GM12878 (cell line): ENCODE measurements at regions not wholly inside any gene's neighbourhood (a gene's known extent, or its start where the extent isn't known, plus 50 kb on each side); places are given as distances from the start of the nearest gene placed in this dataset.

Experiments
- ATAC-seq: fragments of 200-7000 bp; cut with Tn5 transposase; 3 replicates; pipeline ENCODE4 v1.9.1; 2020; ENCODE audit warnings: mild to moderate bottlenecking, moderate library complexity
- BruUV-seq: library from RNA; stranded (reverse); fragments of 400-500 nt; replicated peaks from 2 replicates; lab custom pipeline; 2021; lab: Mats Ljungman, UMichigan
- CTCF ChIA-PET: fragments of 300-600 bp; sonication (Branson Sonifier 250); formaldehyde crosslinking; extraction: SDS; loops from one replicate; lab custom pipeline; 2021; ENCODE audit warnings: inconsistent platforms; lab: Yijun Ruan, JAX
- POLR2A ChIA-PET: fragments of 350-600 bp; formaldehyde crosslinking; extraction: SDS; loops from one replicate; lab custom pipeline; 2021; ENCODE audit warnings: inconsistent platforms; lab: Charles Lee
- RAD21 ChIA-PET: fragments of 300-600 bp; sonication (Branson Sonifier 250); formaldehyde crosslinking; loops from one replicate; lab custom pipeline; 2023; ENCODE audit warnings: antibody characterized with exemption; ENCODE audit not compliant: unreplicated experiment; lab: Charles Lee
- SMC1A ChIA-PET: fragments of 300-600 bp; sonication (Branson Sonifier 250); formaldehyde crosslinking; loops from one replicate; lab custom pipeline; 2023; ENCODE audit not compliant: unreplicated experiment, uncharacterized antibody; lab: Charles Lee
- DNase-seq: peaks from one replicate; pipeline ENCODE4 v3.0.0-alpha.2; 2011; ENCODE audit warnings: low read depth, low spot score
- FAIRE-seq: peaks from 3 replicates; lab custom pipeline; 2011; peaks lifted over from hg19 to GRCh38; lab: Jason Lieb, UNC
- H2AFZ ChIP-seq: 2 replicates; pipeline ENCODE4 v1.6.0; 2011; ENCODE audit warnings: low read depth, low read length, control low read depth; ENCODE audit not compliant: control insufficient read depth
- H3K27ac ChIP-seq: 2 replicates; pipeline ENCODE4 v1.5.1; 2011; ENCODE audit warnings: control low read depth; ENCODE audit not compliant: control insufficient read depth, insufficient read depth
- H3K27me3 ChIP-seq, 2 experiments: replicated peaks in 1 of 2; 2 replicates each; pipeline versions ENCODE4 v1.6.0 to v1.6.1; 2011; ENCODE audit warnings: low read length in 1 of 2; ENCODE audit not compliant: control insufficient read depth in 2 of 2, insufficient read depth in 2 of 2
- H3K36me3 ChIP-seq, 2 experiments: 2 replicates each; pipeline ENCODE4 v1.5.1; 2011; ENCODE audit warnings: low read length in 1 of 2; ENCODE audit not compliant: control insufficient read depth in 2 of 2, insufficient read depth in 2 of 2
- H3K4me1 ChIP-seq: 2 replicates; pipeline ENCODE4 v1.6.1; 2011; ENCODE audit warnings: mild to moderate bottlenecking, low read length, moderate library complexity, mixed read lengths; ENCODE audit not compliant: control insufficient read depth, insufficient read depth
- H3K4me2 ChIP-seq: 2 replicates; pipeline ENCODE4 v1.6.0; 2011; ENCODE audit warnings: control low read depth; ENCODE audit not compliant: control insufficient read depth, insufficient read depth
- H3K4me3 ChIP-seq: fragments of 200-600 bp; sonication (generic); 2 replicates; pipeline ENCODE4 v1.5.1; 2016
- H3K79me2 ChIP-seq: 2 replicates; pipeline ENCODE4 v1.6.0; 2011; ENCODE audit warnings: low read length; ENCODE audit not compliant: control insufficient read depth, insufficient read depth
- H3K9ac ChIP-seq: 2 replicates; pipeline ENCODE4 v1.8.0; 2011; ENCODE audit warnings: low read length, control low read depth, mixed read lengths; ENCODE audit not compliant: control insufficient read depth, insufficient read depth
- H3K9me3 ChIP-seq: replicated peaks from 3 replicates; pipeline ENCODE4 v1.5.1; 2011; ENCODE audit warnings: mild to moderate bottlenecking, low read length; ENCODE audit not compliant: control insufficient read depth, insufficient read depth
- H4K20me1 ChIP-seq: 2 replicates; pipeline ENCODE4 v1.6.0; 2011; ENCODE audit not compliant: control insufficient read depth, insufficient read depth
- HCFC1 ChIP-seq: fragments of 150-350 bp; IDR thresholded peaks from 2 replicates; pipeline ENCODE4 v1.6.1; 2014; ENCODE audit warnings: low read length
- IKZF1 ChIP-seq: fragments of 450-650 bp; conservative IDR thresholded peaks from 2 replicates; pipeline ENCODE4 v1.6.1; 2017; ENCODE audit warnings: antibody characterized with exemption, mild to moderate bottlenecking
- NFXL1 ChIP-seq: fragments of 450-650 bp; IDR thresholded peaks from 2 replicates; pipeline ENCODE4 v1.6.1; 2017; ENCODE audit warnings: antibody characterized with exemption, mild to moderate bottlenecking, borderline replicate concordance
- NR2C2 ChIP-seq: IDR thresholded peaks from 2 replicates; pipeline ENCODE4 v1.6.1; 2011; ENCODE audit warnings: borderline replicate concordance, low read depth; ENCODE audit not compliant: control insufficient read depth, insufficient read length
- PAX5 ChIP-seq: IDR thresholded peaks from 2 replicates; pipeline ENCODE4 v1.6.1; 2011; ENCODE audit warnings: low read depth, low read length, borderline replicate concordance
- YY1 ChIP-seq: IDR thresholded peaks from 2 replicates; pipeline ENCODE4 v1.6.1; 2011; ENCODE audit warnings: low read depth, mild to moderate bottlenecking, low read length
- WGBS: methylation state at CpG from one replicate; pipeline ENCODE4 v1.1.6; 2016; ENCODE audit warnings: low lambda C conversion rate; ENCODE audit not compliant: insufficient replicate concordance, insufficient coverage; ENCODE audit errors: missing lambda C conversion rate; 5-methylcytosine and 5-hydroxymethylcytosine counted together
- in situ Hi-C: fragments of 300-500 bp; cut with MboI; formaldehyde crosslinking; loops from 9 replicates; pipeline ENCODE4 v1.14.3; 2018; ENCODE audit warnings: mixed read lengths
- intact Hi-C: fragments of 100-400 bp; cut with micrococcal nuclease; formaldehyde crosslinking; loops from one replicate; pipeline ENCODE4 v1.14.2; 2022; ENCODE audit not compliant: unreplicated experiment
- TF ChIP-seq, protein P1 (sequence below): fragments of 450-650 bp; IDR thresholded peaks from 2 replicates; pipeline ENCODE4 v1.6.1; 2017; ENCODE audit warnings: borderline replicate concordance

DNA sequence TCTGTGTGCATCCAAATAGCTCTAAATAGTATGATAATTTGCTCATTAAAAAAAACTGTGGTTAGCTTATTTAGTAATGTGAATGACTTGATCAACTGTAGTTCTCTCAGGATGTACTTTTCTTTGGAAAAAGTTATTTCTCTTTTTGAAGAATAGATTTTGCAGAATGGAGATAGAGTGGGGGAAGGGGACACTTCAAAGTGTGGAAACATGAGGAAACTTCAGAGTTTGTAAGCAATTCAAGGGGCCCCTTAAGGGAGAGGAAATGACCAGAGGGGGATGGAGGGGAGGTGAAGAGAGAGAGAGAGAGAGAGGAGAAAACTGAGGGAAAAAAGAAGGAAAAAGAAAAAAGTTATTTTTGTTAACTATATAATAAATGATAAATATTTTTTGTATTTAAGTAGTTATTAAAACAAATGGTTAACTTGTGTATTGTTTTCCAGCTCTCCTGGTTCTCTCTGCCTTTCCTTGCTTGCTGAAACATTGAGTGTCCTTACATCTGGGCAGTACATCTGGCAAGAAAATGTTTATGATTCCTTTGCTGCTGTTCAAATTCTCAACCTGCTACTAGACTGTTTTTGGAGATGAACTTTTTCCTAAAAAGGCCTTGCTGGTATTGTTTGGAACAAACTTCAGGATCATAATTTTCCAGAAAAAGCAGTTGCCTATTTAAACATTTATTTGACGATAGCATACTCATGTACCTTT is 497.5 kb upstream of the CITED2 start:
- FAIRE-seq (no peak), DNase-seq (no peak), ATAC-seq (no peak)
- Histone ChIP-seq H3K4me2 (no peak overlapping the region), H2AFZ (no peak overlapping the region), H3K36me3 (no peaks in the 10 kb centered on the region), H3K79me2 (no peaks in the 10 kb centered on the region), H3K9me3 (no peaks in the 10 kb centered on the region), H3K4me1 (no peaks in the 10 kb centered on the region), H3K27ac (no peak overlapping the region), H3K4me3 (no peak overlapping the region), H3K9ac (no peak overlapping the region), H4K20me1 (no peaks in the 10 kb centered on the region), H3K27me3 (no peaks in the 10 kb centered on the region)
- WGBS: 64% methylated on average over 1 of the region's 1 CpG
- TF ChIP-seq, protein P1, sequence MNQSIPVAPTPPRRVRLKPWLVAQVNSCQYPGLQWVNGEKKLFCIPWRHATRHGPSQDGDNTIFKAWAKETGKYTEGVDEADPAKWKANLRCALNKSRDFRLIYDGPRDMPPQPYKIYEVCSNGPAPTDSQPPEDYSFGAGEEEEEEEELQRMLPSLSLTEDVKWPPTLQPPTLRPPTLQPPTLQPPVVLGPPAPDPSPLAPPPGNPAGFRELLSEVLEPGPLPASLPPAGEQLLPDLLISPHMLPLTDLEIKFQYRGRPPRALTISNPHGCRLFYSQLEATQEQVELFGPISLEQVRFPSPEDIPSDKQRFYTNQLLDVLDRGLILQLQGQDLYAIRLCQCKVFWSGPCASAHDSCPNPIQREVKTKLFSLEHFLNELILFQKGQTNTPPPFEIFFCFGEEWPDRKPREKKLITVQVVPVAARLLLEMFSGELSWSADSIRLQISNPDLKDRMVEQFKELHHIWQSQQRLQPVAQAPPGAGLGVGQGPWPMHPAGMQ: no peak
- TF ChIP-seq NFXL1: no peak
- TF ChIP-seq YY1: no peak
- no peak for TF ChIP-seq HCFC1
- TF ChIP-seq PAX5: no peak
- TF ChIP-seq NR2C2: no peak
- no peak for TF ChIP-seq IKZF1
- intact Hi-C loops (no loop called here), in situ Hi-C loops (no loop called here)
- no TSS peak for BruUV-seq
- SMC1A ChIA-PET: interaction anchor here (0.6 to 5.7 kb wide), 11 partner anchors 8 to 566 kb away, joined by 3 to 24 read pairs (median 4); partner anchors contain the start of gene CITED2
- RAD21 ChIA-PET: interaction anchor here (1.0 to 1.7 kb wide), 3 partner anchors 32 to 502 kb away, joined by 3 to 8 read pairs (median 8); no protein-coding TSS in a partner anchor
- CTCF ChIA-PET: interaction anchor here (0.7 to 1.5 kb wide), 6 partner anchors 8 to 502 kb away, joined by 3 to 6 read pairs (median 4); no protein-coding TSS in a partner anchor
- POLR2A ChIA-PET: interaction anchor here (0.8 kb wide), 1 partner anchor 172 kb away, joined by 3 read pairs; no protein-coding TSS in a partner anchor
